H9 (cell line): ENCODE measurements at regions not wholly inside any gene's neighbourhood (a gene's known extent, or its start where the extent isn't known, plus 50 kb on each side); places are given as distances from the start of the nearest gene placed in this dataset.

Experiments used
- DNase-seq: peaks from one replicate; pipeline ENCODE4 v3.0.0-alpha.2; 2017
- H2AFZ ChIP-seq: one replicate; pipeline ENCODE4 v1.6.1; 2013; ENCODE audit warnings: mild to moderate bottlenecking, low read length, control low read depth, moderate library complexity
- H2AK5ac ChIP-seq: 2 replicates; pipeline ENCODE4 v1.6.1; 2013; ENCODE audit warnings: low read length, control low read depth, mixed read lengths; ENCODE audit not compliant: insufficient read length
- H2BK120ac ChIP-seq: one replicate; pipeline ENCODE4 v1.6.1; 2013; ENCODE audit warnings: low read depth, mild to moderate bottlenecking, low read length, control low read depth, inconsistent platforms; ENCODE audit not compliant: poor library complexity, severe bottlenecking
- H2BK12ac ChIP-seq: 2 replicates; pipeline ENCODE4 v1.6.1; 2013; ENCODE audit warnings: low read length, control low read depth, mixed read lengths, low read depth; ENCODE audit not compliant: insufficient read length
- H2BK15ac ChIP-seq: 2 replicates; pipeline ENCODE4 v1.6.1; 2013; ENCODE audit warnings: low read depth, low read length, control low read depth
- H2BK20ac ChIP-seq: one replicate; pipeline ENCODE4 v1.6.1; 2013; ENCODE audit warnings: low read depth, mild to moderate bottlenecking, low read length, control low read depth, inconsistent platforms; ENCODE audit not compliant: poor library complexity, severe bottlenecking
- H2BK5ac ChIP-seq: 2 replicates; pipeline ENCODE4 v1.6.1; 2013; ENCODE audit warnings: low read length, control low read depth, mixed read lengths; ENCODE audit not compliant: insufficient read length
- H3K14ac ChIP-seq: 2 replicates; pipeline ENCODE4 v1.6.1; 2013; ENCODE audit warnings: low read length, control low read depth; ENCODE audit not compliant: insufficient read depth
- H3K18ac ChIP-seq: 2 replicates; pipeline ENCODE4 v1.6.1; 2013; ENCODE audit warnings: low read depth, mild to moderate bottlenecking, mixed read lengths, low read length, control low read depth; ENCODE audit not compliant: insufficient read length
- H3K23ac ChIP-seq: 2 replicates; pipeline ENCODE4 v1.6.1; 2013; ENCODE audit warnings: low read length, control low read depth, mixed read lengths, low read depth; ENCODE audit not compliant: insufficient read length
- H3K23me2 ChIP-seq: 2 replicates; pipeline ENCODE4 v1.6.1; 2013; ENCODE audit warnings: low read depth, mild to moderate bottlenecking, mixed read lengths, low read length, control low read depth; ENCODE audit not compliant: insufficient read length, poor library complexity, severe bottlenecking
- H3K27ac ChIP-seq: 2 replicates; pipeline ENCODE4 v1.5.1; 2013; ENCODE audit warnings: low read length, control low read depth, mixed read lengths, low read depth; ENCODE audit not compliant: insufficient read length
- H3K27me3 ChIP-seq: 2 replicates; pipeline ENCODE4 v1.6.1; 2013; ENCODE audit warnings: low read length, control low read depth, inconsistent platforms; ENCODE audit not compliant: insufficient read depth
- H3K4ac ChIP-seq: 2 replicates; pipeline ENCODE4 v1.6.1; 2013; ENCODE audit warnings: low read depth, mild to moderate bottlenecking, control low read depth, inconsistent platforms, low read length, moderate library complexity
- H3K4me1 ChIP-seq: 2 replicates; pipeline ENCODE4 v1.6.1; 2013; ENCODE audit warnings: low read length, control low read depth, inconsistent platforms; ENCODE audit not compliant: insufficient read depth
- H3K4me2 ChIP-seq: 2 replicates; pipeline ENCODE4 v1.6.1; 2013; ENCODE audit warnings: low read length, control low read depth, mixed read lengths; ENCODE audit not compliant: insufficient read length, insufficient read depth
- H3K56ac ChIP-seq: 2 replicates; pipeline ENCODE4 v1.6.1; 2013; ENCODE audit warnings: low read depth, mild to moderate bottlenecking, mixed read lengths, low read length, control low read depth; ENCODE audit not compliant: insufficient read length
- H3K79me1 ChIP-seq: 2 replicates; pipeline ENCODE4 v1.6.1; 2013; ENCODE audit warnings: low read depth, mild to moderate bottlenecking, moderate library complexity, low read length, control low read depth, inconsistent platforms; ENCODE audit not compliant: insufficient read depth, poor library complexity, severe bottlenecking
- H3K79me2 ChIP-seq: 2 replicates; pipeline ENCODE4 v1.6.1; 2013; ENCODE audit warnings: low read length, control low read depth, inconsistent platforms; ENCODE audit not compliant: insufficient read depth
- H3K9ac ChIP-seq: 2 replicates; pipeline ENCODE4 v1.6.1; 2013; ENCODE audit warnings: low read length, control low read depth, mixed read lengths; ENCODE audit not compliant: insufficient read length; ENCODE audit errors: extremely low read depth
- H3K9me3 ChIP-seq: one replicate; pipeline ENCODE4 v1.6.1; 2013; ENCODE audit warnings: low read depth, low read length, inconsistent platforms; ENCODE audit not compliant: control insufficient read depth
- H3T11ph ChIP-seq: one replicate; pipeline ENCODE4 v1.6.1; 2013; ENCODE audit warnings: mild to moderate bottlenecking, low read length, control low read depth, inconsistent platforms
- H4K20me1 ChIP-seq: one replicate; pipeline ENCODE4 v1.6.1; 2013; ENCODE audit not compliant: control insufficient read depth, insufficient read length, insufficient read depth
- H4K5ac ChIP-seq: 2 replicates; pipeline ENCODE4 v1.6.1; 2013; ENCODE audit warnings: low read depth, mild to moderate bottlenecking, mixed read lengths, low read length, control low read depth; ENCODE audit not compliant: insufficient read length
- H4K8ac ChIP-seq: replicated peaks from 2 replicates; pipeline ENCODE4 v1.6.1; 2013; ENCODE audit warnings: low read length, control low read depth, mixed read lengths, low read depth; ENCODE audit not compliant: insufficient read length
- H4K91ac ChIP-seq: 2 replicates; pipeline ENCODE4 v1.6.1; 2013; ENCODE audit warnings: low read depth, mild to moderate bottlenecking, moderate library complexity, mixed read lengths, low read length, control low read depth; ENCODE audit not compliant: insufficient read length
- H3K27ac Mint-ChIP-seq, 3 experiments: 2 replicates in 2 of 3; 3 replicates in 1 of 3; pipeline ENCODE4 v1.8.0; 2020 to 2021; ENCODE audit warnings: mixed read lengths in 3 of 3, mild to moderate bottlenecking in 1 of 3, moderate library complexity in 1 of 3
- H3K27me3 Mint-ChIP-seq: 2 replicates; pipeline ENCODE4 v1.8.0; 2021; ENCODE audit warnings: low read depth, mild to moderate bottlenecking, moderate library complexity, mixed read lengths
- H3K36me3 Mint-ChIP-seq, 3 experiments: 2 replicates in 2 of 3; 3 replicates in 1 of 3; pipeline ENCODE4 v1.8.0; 2020 to 2021; ENCODE audit warnings: low read depth in 3 of 3, mixed read lengths in 3 of 3; ENCODE audit not compliant: insufficient read depth in 1 of 3
- H3K4me1 Mint-ChIP-seq, 2 experiments: 2 replicates each; pipeline ENCODE4 v1.8.0; 2020; ENCODE audit warnings: mixed read lengths in 2 of 2
- H3K4me3 Mint-ChIP-seq, 2 experiments: 2 replicates in 1 of 2; 3 replicates in 1 of 2; pipeline ENCODE4 v1.8.0; 2020 to 2021; ENCODE audit warnings: mild to moderate bottlenecking in 2 of 2, mixed read lengths in 2 of 2, moderate library complexity in 1 of 2
- H3K9me3 Mint-ChIP-seq, 2 experiments: 2 replicates in 1 of 2; 3 replicates in 1 of 2; pipeline ENCODE4 v1.8.0; 2020; ENCODE audit warnings: mild to moderate bottlenecking in 2 of 2, mixed read lengths in 2 of 2, moderate library complexity in 1 of 2
- WGBS: extraction: QIAGEN DNeasy Blood & Tissue Kit; methylation state at CpG from one replicate; pipeline ENCODE4 v1.1.7; 2013; ENCODE audit warnings: missing lambda C conversion rate, low lambda C conversion rate, mixed read lengths; ENCODE audit not compliant: insufficient read length; ENCODE audit errors: extremely low coverage; 5-methylcytosine and 5-hydroxymethylcytosine counted together
- TF ChIP-seq, protein P1 (sequence below): fragments of 200-600 bp; sonication (generic); conservative IDR thresholded peaks from 3 replicates; pipeline ENCODE4 v1.8.0; 2021; ENCODE audit warnings: antibody characterized with exemption, mild to moderate bottlenecking

DNA sequence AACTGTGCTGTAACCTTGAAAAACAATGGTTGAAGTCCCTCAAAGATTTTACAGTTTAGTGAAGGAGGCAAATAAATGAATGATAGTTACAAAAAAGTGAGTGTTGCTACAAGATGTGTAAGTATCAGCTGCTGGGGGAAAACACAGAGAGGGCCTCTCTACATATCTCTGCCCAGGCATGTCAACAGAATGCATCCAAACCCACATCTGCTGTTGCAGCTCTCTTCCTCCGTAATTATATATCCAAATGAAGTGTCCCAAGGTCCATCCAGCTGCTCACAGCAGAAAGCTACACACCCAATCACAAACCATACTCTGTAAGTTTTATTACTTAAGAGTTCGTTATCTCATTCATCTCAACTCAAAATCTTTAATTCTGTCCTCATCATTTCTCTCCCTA lies 584.6 kb downstream of the ANXA1 start:
- no peak overlapping the region for H3K23ac ChIP-seq
- no peak overlapping the region for H2AFZ ChIP-seq
- no peaks in the 10 kb centered on the region for H4K20me1 ChIP-seq
- no peak overlapping the region for H4K91ac ChIP-seq
- no peak overlapping the region for H4K8ac ChIP-seq
- 100% methylated on average over 1 of the region's 2 CpGs for WGBS
- H3K23me2 ChIP-seq, result no peaks in the 10 kb centered on the region
- H2BK15ac ChIP-seq, result no peak overlapping the region
- no peak overlapping the region for H3K4ac ChIP-seq
- no peak overlapping the region for H3K4me3 Mint-ChIP-seq
- H4K5ac ChIP-seq, result no peak overlapping the region
- no peak overlapping the region for H2BK120ac ChIP-seq
- H3K4me1 Mint-ChIP-seq, result peaks cover 0 to 4% of the 10 kb centered on the region in 2 experiments; a peak in 1 of 4 replicates
- no peak overlapping the region for H3T11ph ChIP-seq
- no peak overlapping the region for H3K56ac ChIP-seq
- H3K27ac ChIP-seq, result no peak overlapping the region
- H3K9me3 ChIP-seq, result no peaks in the 10 kb centered on the region
- H2BK20ac ChIP-seq, result no peak overlapping the region
- H3K27me3 Mint-ChIP-seq, result no peaks in the 10 kb centered on the region
- TF ChIP-seq, protein P1, sequence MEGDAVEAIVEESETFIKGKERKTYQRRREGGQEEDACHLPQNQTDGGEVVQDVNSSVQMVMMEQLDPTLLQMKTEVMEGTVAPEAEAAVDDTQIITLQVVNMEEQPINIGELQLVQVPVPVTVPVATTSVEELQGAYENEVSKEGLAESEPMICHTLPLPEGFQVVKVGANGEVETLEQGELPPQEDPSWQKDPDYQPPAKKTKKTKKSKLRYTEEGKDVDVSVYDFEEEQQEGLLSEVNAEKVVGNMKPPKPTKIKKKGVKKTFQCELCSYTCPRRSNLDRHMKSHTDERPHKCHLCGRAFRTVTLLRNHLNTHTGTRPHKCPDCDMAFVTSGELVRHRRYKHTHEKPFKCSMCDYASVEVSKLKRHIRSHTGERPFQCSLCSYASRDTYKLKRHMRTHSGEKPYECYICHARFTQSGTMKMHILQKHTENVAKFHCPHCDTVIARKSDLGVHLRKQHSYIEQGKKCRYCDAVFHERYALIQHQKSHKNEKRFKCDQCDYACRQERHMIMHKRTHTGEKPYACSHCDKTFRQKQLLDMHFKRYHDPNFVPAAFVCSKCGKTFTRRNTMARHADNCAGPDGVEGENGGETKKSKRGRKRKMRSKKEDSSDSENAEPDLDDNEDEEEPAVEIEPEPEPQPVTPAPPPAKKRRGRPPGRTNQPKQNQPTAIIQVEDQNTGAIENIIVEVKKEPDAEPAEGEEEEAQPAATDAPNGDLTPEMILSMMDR, result no peak
- H3K79me2 ChIP-seq, result no peaks in the 10 kb centered on the region
- no peak overlapping the region for H2AK5ac ChIP-seq
- H3K79me1 ChIP-seq, result no peaks in the 10 kb centered on the region
- no peak for DNase-seq
- no peaks in the 10 kb centered on the region for H3K9me3 Mint-ChIP-seq
- no peaks in the 10 kb centered on the region for H3K36me3 Mint-ChIP-seq
- no peak overlapping the region for H3K4me2 ChIP-seq
- no peak overlapping the region for H2BK12ac ChIP-seq
- no peak overlapping the region for H3K9ac ChIP-seq
- no peak overlapping the region for H3K14ac ChIP-seq
- H2BK5ac ChIP-seq, result no peak overlapping the region
- no peaks in the 10 kb centered on the region for H3K4me1 ChIP-seq
- H3K18ac ChIP-seq, result no peak overlapping the region
- H3K27ac Mint-ChIP-seq, result no peak overlapping the region
- no peaks in the 10 kb centered on the region for H3K27me3 ChIP-seq
